Kidney (tissue), 13 donors: ENCODE measurements at regions not wholly inside any gene's neighbourhood (a gene's known extent, or its start where the extent isn't known, plus 50 kb on each side); places are given as distances from the start of the nearest gene placed in this dataset.

ENCODE experiments used
- DNase-seq, 5 donors: peaks; one replicate each; pipeline ENCODE4 v3.0.0-alpha.2; 2013 to 2020
- FAIRE-seq: peaks from 2 replicates; lab custom pipeline; 2012; peaks lifted over from hg19 to GRCh38; lab: Jason Lieb, UNC
- H3K27ac ChIP-seq, 2 donors: one replicate each; pipeline ENCODE4 v1.7.0; 2013; ENCODE audit warnings: low read depth in 2 of 2, low read length in 2 of 2, inconsistent platforms in 1 of 2
- H3K27me3 ChIP-seq: one replicate; pipeline ENCODE4 v1.7.1; 2013; ENCODE audit warnings: low read length, inconsistent platforms; ENCODE audit not compliant: control insufficient read depth, insufficient read depth
- H3K36me3 ChIP-seq, 3 donors: one replicate each; pipeline versions ENCODE4 v1.7.0 to v1.7.1; 2013; ENCODE audit warnings: low read length in 3 of 3, control low read depth in 1 of 3, inconsistent platforms in 1 of 3; ENCODE audit not compliant: insufficient read depth in 3 of 3, control insufficient read depth in 2 of 3
- H3K4me1 ChIP-seq, 3 donors: one replicate each; pipeline versions ENCODE4 v1.7.0 to v1.7.1; 2013; ENCODE audit warnings: low read length in 3 of 3, inconsistent platforms in 1 of 3, low read depth in 1 of 3; ENCODE audit not compliant: control insufficient read depth in 2 of 3, insufficient read depth in 2 of 3
- H3K4me3 ChIP-seq, 3 donors: one replicate each; pipeline versions ENCODE4 v1.7.0 to v1.8.1; 2013; ENCODE audit warnings: low read length in 3 of 3, control low read depth in 1 of 3, inconsistent platforms in 1 of 3
- H3K9ac ChIP-seq, 3 donors: one replicate each; pipeline versions ENCODE4 v1.7.0 to v1.7.1; 2013; ENCODE audit warnings: low read length in 3 of 3, control low read depth in 1 of 3, inconsistent platforms in 1 of 3
- H3K9me3 ChIP-seq, 3 donors: one replicate each; pipeline versions ENCODE4 v1.7.0 to v1.7.1; 2013; ENCODE audit warnings: low read length in 3 of 3, control low read depth in 1 of 3, inconsistent platforms in 1 of 3; ENCODE audit not compliant: control insufficient read depth in 2 of 3, insufficient read depth in 1 of 3
- CTCF ChIP-seq: IDR thresholded peaks from 3 replicates; pipeline ENCODE4 v1.5.1; 2012; ENCODE audit warnings: mild to moderate bottlenecking, moderate library complexity, borderline replicate concordance; ENCODE audit not compliant: insufficient read depth; ENCODE audit errors: extremely low read depth
- intact Hi-C: fragments of 100-400 bp; cut with DNase I; formaldehyde crosslinking; loops from one replicate; pipeline ENCODE4 v1.11.1; 2022
- donor health status: control.
- donor health status: control.
- donor health status: control.
- donor health status: control.
- donor health status: control.
- donor health status: DM: yes; HTN: yes; CAD: no.
- donor health status: Normal renal cell carcinoma (clear cell type).

- H3K27ac ChIP-seq = no peak overlapping the region
- FAIRE-seq (no peak), DNase-seq (no peak)
- H3K27me3 ChIP-seq = no peaks in the 10 kb centered on the region
- H3K4me1 ChIP-seq = no peaks in the 10 kb centered on the region
- no peaks in the 10 kb centered on the region for H3K36me3 ChIP-seq
- H3K4me3 ChIP-seq = no peak overlapping the region
- no peak for TF ChIP-seq CTCF
- H3K9me3 ChIP-seq = no peaks in the 10 kb centered on the region
- H3K9ac ChIP-seq = no peak overlapping the region
- intact Hi-C loops = no loop called here
Observed at GRCh38 chr4:79540143-79540542, 132.1 kb upstream of the GK2 start.

- DNase-seq = no peak
- no peak for TF ChIP-seq CTCF
- H3K36me3 ChIP-seq = no peaks in the 10 kb centered on the region
- no peak overlapping the region for H3K4me3 ChIP-seq
- H3K27ac ChIP-seq = no peak overlapping the region
- H3K9me3 ChIP-seq = no peaks in the 10 kb centered on the region
- no peaks in the 10 kb centered on the region for H3K4me1 ChIP-seq
- FAIRE-seq = peak; percentile 99
- intact Hi-C loops = no loop called here
- no peaks in the 10 kb centered on the region for H3K27me3 ChIP-seq
- no peak overlapping the region for H3K9ac ChIP-seq
Observed at GRCh38 chr4:79535516-79535915, 127.5 kb upstream of the GK2 start.

GRCh38 chr4:79528241-79528706, 120.2 kb upstream of the GK2 start:
- Histone ChIP-seq H3K36me3 (no peaks in the 10 kb centered on the region), H3K4me1 (no peaks in the 10 kb centered on the region), H3K4me3 (no peak overlapping the region), H3K9me3 (no peaks in the 10 kb centered on the region), H3K9ac (no peak overlapping the region), H3K27ac (no peak overlapping the region), H3K27me3 (no peaks in the 10 kb centered on the region)
- intact Hi-C loops = no loop called here
- no peak for TF ChIP-seq CTCF
- DNase-seq (no peak), FAIRE-seq (no peak)
